ENCODE measurements at regions not wholly inside any gene's neighbourhood (a gene's known extent, or its start where the extent isn't known, plus 50 kb on each side); places are given as distances from the start of the nearest gene placed in this dataset.

GRCh38 chr2:128867936-128868636 is 549.4 kb upstream of the HS6ST1 start:
- no peak for ATAC-seq (ENCODE audit: low read depth)
- Histone ChIP-seq H3K27ac (ENCODE audit: poor library complexity, severe bottlenecking) (peak overlapping the region; percentile 57), H3K9me3 (ENCODE audit: severe bottlenecking) (no peaks in the 10 kb centered on the region), H3K36me3 (ENCODE audit: low read depth) (no peaks in the 10 kb centered on the region), H3K4me1 (ENCODE audit: insufficient read depth, poor library complexity, severe bottlenecking) (peaks cover 12% of the 10 kb centered on the region), H3K27me3 (ENCODE audit: insufficient read depth, poor library complexity, severe bottlenecking) (no peaks in the 10 kb centered on the region), H3K4me3 (ENCODE audit: severe bottlenecking) (no peak overlapping the region)
- no peak for DNase-seq (ENCODE audit: low spot score)
- TF ChIP-seq, protein P1, sequence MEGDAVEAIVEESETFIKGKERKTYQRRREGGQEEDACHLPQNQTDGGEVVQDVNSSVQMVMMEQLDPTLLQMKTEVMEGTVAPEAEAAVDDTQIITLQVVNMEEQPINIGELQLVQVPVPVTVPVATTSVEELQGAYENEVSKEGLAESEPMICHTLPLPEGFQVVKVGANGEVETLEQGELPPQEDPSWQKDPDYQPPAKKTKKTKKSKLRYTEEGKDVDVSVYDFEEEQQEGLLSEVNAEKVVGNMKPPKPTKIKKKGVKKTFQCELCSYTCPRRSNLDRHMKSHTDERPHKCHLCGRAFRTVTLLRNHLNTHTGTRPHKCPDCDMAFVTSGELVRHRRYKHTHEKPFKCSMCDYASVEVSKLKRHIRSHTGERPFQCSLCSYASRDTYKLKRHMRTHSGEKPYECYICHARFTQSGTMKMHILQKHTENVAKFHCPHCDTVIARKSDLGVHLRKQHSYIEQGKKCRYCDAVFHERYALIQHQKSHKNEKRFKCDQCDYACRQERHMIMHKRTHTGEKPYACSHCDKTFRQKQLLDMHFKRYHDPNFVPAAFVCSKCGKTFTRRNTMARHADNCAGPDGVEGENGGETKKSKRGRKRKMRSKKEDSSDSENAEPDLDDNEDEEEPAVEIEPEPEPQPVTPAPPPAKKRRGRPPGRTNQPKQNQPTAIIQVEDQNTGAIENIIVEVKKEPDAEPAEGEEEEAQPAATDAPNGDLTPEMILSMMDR (IDR thresholded peaks at IDR 0.05; ENCODE audit: poor library complexity, severe bottlenecking), result no peak

DNA sequence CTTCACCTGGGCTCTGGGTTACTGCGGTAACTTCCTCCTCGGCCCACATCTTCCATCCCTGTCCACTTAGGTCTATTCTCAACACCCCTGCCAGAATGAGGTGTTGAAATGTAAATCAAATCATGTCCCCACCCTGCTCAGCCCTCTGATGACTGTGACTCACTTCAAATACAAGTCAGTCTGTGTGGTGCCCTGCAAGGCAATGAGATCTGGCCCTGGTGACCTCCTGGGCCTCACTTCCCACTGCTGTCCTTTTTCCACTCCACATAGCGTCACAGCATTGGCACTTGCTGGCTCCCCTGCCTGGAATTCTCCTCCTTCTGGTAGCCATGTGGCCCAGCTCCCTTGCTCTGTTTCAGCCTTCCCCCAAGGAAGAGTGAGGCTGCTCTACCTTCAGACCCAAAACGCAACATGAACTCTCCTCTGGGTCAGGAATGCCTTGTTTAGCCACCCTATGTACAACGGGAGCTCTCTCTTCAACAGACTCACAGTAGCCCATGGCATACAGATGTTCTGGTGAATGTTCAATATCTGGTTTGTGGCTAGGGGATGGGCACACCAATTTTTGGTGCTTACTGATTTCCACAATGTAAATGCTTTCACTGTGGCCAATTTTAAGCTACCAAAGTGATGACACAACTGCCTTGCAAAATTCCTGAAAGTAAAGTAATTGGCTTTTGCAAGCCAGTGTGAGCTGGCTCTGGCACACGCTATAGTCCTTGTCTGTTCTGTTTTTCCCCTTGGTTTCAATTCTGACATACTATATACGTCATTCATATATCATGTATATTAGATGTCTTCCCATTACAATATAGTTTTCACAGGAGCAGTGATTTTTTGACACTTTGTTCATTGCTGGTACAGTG is 550.3 kb upstream of the HS6ST1 start:
- Histone ChIP-seq H3K9me3 (ENCODE audit: severe bottlenecking) (no peaks in the 10 kb centered on the region), H3K27ac (ENCODE audit: poor library complexity, severe bottlenecking) (peak overlapping the region; percentile 57), H3K4me1 (ENCODE audit: insufficient read depth, poor library complexity, severe bottlenecking) (peaks cover 12% of the 10 kb centered on the region), H3K36me3 (ENCODE audit: low read depth) (no peaks in the 10 kb centered on the region), H3K27me3 (ENCODE audit: insufficient read depth, poor library complexity, severe bottlenecking) (no peaks in the 10 kb centered on the region), H3K4me3 (ENCODE audit: severe bottlenecking) (no peak overlapping the region)
- peak; percentile 76 for ATAC-seq (ENCODE audit: low read depth)
- TF ChIP-seq, protein P1 (IDR thresholded peaks at IDR 0.05; ENCODE audit: poor library complexity, severe bottlenecking), result no peak
- DNase-seq (ENCODE audit: low spot score), result no peak

DNA sequence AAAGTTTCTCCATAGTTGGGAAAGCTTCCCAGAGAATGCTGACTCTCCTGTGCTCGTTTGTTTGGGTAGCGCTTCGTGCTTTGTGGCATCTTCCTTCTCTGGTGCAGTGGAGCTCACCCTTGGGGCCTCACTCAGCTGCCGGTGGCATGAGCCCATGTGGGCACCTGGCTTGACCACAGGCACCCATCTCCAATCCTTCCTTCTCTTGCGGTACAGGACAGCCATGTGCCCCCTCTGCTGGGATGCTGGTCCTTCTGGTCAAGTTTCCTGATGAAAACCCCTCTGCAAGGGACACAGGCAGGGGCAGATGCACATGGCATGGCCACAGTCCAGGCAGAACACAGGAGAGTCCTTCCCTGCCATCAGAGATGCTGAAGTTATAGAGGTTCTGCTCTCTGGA is 555.9 kb upstream of the HS6ST1 start:
- Histone ChIP-seq H3K4me3 (ENCODE audit: severe bottlenecking) (no peak overlapping the region), H3K9me3 (ENCODE audit: severe bottlenecking) (no peaks in the 10 kb centered on the region), H3K27ac (ENCODE audit: poor library complexity, severe bottlenecking) (no peak overlapping the region), H3K4me1 (ENCODE audit: insufficient read depth, poor library complexity, severe bottlenecking) (no peaks in the 10 kb centered on the region), H3K36me3 (ENCODE audit: low read depth) (no peaks in the 10 kb centered on the region), H3K27me3 (ENCODE audit: insufficient read depth, poor library complexity, severe bottlenecking) (no peaks in the 10 kb centered on the region)
- TF ChIP-seq, protein P1 (IDR thresholded peaks at IDR 0.05; ENCODE audit: poor library complexity, severe bottlenecking), result no peak
- DNase-seq (ENCODE audit: low spot score) (no peak), ATAC-seq (ENCODE audit: low read depth) (no peak)

DNA sequence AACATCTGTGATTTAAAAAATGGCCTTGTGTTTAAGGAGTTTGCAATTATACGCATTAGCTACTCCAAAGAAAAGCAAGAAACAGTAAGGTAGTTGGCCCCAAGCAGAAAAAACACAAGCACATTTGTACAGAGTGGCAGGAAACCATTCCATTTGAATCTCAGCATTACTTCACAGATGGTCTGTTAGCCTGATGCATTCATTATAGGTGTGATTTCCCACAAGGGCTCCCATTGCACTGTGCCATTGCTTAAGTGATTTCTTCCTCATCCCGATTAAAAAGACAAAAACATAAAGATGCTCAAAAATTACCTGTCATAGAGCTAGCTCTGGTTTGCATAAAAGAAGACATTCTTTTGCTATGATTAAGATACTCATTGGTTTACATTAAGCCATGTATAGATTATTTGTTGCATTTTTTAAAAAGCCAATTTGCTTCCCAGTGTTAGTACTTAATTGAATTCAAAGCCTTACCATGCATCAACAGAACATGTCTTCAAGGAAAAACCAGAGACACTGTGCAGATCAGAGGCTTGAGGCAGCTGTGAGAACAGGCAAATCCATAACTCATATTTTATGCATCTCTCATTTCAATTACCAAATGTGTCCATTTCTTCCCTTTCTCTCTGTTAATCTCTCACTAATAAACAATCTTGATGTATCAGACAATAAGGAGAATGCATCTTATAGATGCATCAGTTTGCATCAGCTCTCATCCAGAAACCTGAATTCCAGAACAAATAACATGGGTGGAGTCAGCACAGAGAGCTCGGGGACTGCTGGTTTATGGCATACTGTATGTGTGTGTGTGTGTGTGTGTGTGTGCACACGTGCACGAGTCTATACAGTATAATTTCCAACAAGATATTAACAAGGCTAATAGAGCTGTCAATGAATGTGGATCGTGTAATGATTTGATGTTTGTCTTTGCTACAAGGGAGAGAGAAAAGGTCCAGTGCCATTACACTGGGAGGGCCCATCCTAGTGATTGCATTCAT is 558.6 kb upstream of the HS6ST1 start:
- TF ChIP-seq, protein P1 (IDR thresholded peaks at IDR 0.05; ENCODE audit: poor library complexity, severe bottlenecking), result no peak
- Histone ChIP-seq H3K4me1 (ENCODE audit: insufficient read depth, poor library complexity, severe bottlenecking) (no peaks in the 10 kb centered on the region), H3K27me3 (ENCODE audit: insufficient read depth, poor library complexity, severe bottlenecking) (no peaks in the 10 kb centered on the region), H3K9me3 (ENCODE audit: severe bottlenecking) (no peaks in the 10 kb centered on the region), H3K27ac (ENCODE audit: poor library complexity, severe bottlenecking) (no peak overlapping the region), H3K36me3 (ENCODE audit: low read depth) (no peaks in the 10 kb centered on the region), H3K4me3 (ENCODE audit: severe bottlenecking) (no peak overlapping the region)
- ATAC-seq (ENCODE audit: low read depth), result no peak
- DNase-seq (ENCODE audit: low spot score), result no peak
